T-helper 2 cell treated with Interferon-gamma antibody and Interleukin-4, amounts not matched to agents 5 μg/mL and 100 μg/mL, for 36 hours (primary cell): ENCODE measurements at regions not wholly inside any gene's neighbourhood (a gene's known extent, or its start where the extent isn't known, plus 50 kb on each side); places are given as distances from the start of the nearest gene placed in this dataset.

Experiments used
- DNase-seq: peaks from one replicate; pipeline ENCODE4 v3.0.0; 2021; ENCODE audit warnings: low spot score
- H3K27ac Mint-ChIP-seq: one replicate; pipeline ENCODE4 v1.8.0; 2021; ENCODE audit warnings: mild to moderate bottlenecking, mixed read lengths
- H3K27me3 Mint-ChIP-seq: one replicate; pipeline ENCODE4 v1.8.0; 2021; ENCODE audit warnings: low read depth, mixed read lengths
- H3K36me3 Mint-ChIP-seq: one replicate; pipeline ENCODE4 v1.8.0; 2021; ENCODE audit warnings: low read depth, mixed read lengths
- H3K4me1 Mint-ChIP-seq: one replicate; pipeline ENCODE4 v1.8.0; 2021; ENCODE audit warnings: low read depth, mixed read lengths
- H3K4me3 Mint-ChIP-seq: one replicate; pipeline ENCODE4 v1.8.0; 2022; ENCODE audit warnings: mild to moderate bottlenecking, moderate library complexity, mixed read lengths
- H3K9me3 Mint-ChIP-seq: one replicate; pipeline ENCODE4 v1.8.0; 2021; ENCODE audit warnings: mixed read lengths

- DNase-seq, result no peak
- Mint-ChIP-seq H3K36me3 (no peaks in the 10 kb centered on the region), H3K4me3 (no peak overlapping the region), H3K27ac (no peak overlapping the region), H3K27me3 (peaks cover 1% of the 10 kb centered on the region), H3K9me3 (no peaks in the 10 kb centered on the region), H3K4me1 (no peaks in the 10 kb centered on the region)
These were observed 170.4 kb downstream of the HINT1 start for GRCh38 chr5:130994496-130995253.

- no peaks in the 10 kb centered on the region for H3K9me3 Mint-ChIP-seq
- H3K27ac Mint-ChIP-seq, result no peak overlapping the region
- no peaks in the 10 kb centered on the region for H3K27me3 Mint-ChIP-seq
- H3K36me3 Mint-ChIP-seq, result no peaks in the 10 kb centered on the region
- no peak for DNase-seq
- no peak overlapping the region for H3K4me3 Mint-ChIP-seq
- no peaks in the 10 kb centered on the region for H3K4me1 Mint-ChIP-seq
These were observed 172.4 kb downstream of the HINT1 start for GRCh38 chr5:130992621-130993020.

DNA sequence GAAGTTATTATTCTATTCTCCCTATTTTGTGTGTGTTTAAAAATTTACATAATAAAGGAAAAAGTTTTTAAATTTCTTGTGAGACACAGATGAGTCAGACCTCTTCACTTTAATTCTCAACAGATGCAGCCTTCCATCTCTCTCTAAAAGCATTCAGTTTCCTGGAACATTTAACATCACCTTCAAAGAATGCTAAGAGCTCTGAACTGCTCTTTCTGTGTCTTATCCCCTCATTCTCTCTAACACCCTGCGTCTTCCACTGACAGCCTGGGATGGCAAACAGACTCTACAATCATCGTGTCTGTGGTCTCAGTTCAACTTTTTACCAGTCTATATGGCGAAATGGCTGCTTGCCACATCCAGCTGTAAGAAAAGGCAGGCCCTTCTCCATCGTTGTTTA, 173.0 kb downstream of the HINT1 start:
- Mint-ChIP-seq H3K4me1 (no peaks in the 10 kb centered on the region), H3K4me3 (no peak overlapping the region)
- no peak for DNase-seq

GRCh38 chr5:130985776-130986175, 179.3 kb downstream of the HINT1 start:
- no peak overlapping the region for H3K27ac Mint-ChIP-seq
- no peak overlapping the region for H3K4me3 Mint-ChIP-seq
- no peaks in the 10 kb centered on the region for H3K9me3 Mint-ChIP-seq
- H3K27me3 Mint-ChIP-seq, result no peaks in the 10 kb centered on the region
- DNase-seq, result no peak
- no peaks in the 10 kb centered on the region for H3K4me1 Mint-ChIP-seq
- H3K36me3 Mint-ChIP-seq, result no peaks in the 10 kb centered on the region

More for the DNA sequence above, 173.0 kb downstream of the HINT1 start:
- no peaks in the 10 kb centered on the region for H3K9me3 Mint-ChIP-seq
- no peak overlapping the region for H3K27ac Mint-ChIP-seq
- no peaks in the 10 kb centered on the region for H3K27me3 Mint-ChIP-seq
- no peaks in the 10 kb centered on the region for H3K36me3 Mint-ChIP-seq

DNA sequence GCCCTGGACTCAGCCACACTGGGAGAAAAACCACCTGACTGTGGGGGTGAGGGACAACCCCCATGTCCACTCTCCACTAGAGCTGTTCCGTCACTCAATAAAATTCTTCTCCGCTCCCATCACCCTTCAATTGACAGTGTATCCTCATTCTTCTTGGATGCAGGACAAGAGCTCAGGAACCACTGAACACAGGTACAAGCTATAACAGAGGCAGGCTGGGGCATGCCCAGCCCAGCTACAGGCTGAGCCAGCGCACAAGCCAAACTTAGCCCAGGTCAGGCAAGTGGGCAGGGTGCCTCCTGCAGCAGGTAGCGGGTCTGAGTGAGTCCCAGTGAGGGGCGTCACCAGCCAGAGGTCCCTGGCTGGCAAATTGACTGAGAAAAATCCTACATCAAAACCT, 183.4 kb downstream of the HINT1 start:
- H3K27me3 Mint-ChIP-seq, result no peaks in the 10 kb centered on the region
- no peaks in the 10 kb centered on the region for H3K36me3 Mint-ChIP-seq

GRCh38 chr5:130978475-130978874, 186.6 kb downstream of the HINT1 start:
- H3K4me3 Mint-ChIP-seq, result no peak overlapping the region
- no peaks in the 10 kb centered on the region for H3K9me3 Mint-ChIP-seq
- H3K27ac Mint-ChIP-seq, result no peak overlapping the region
- no peak for DNase-seq
- H3K27me3 Mint-ChIP-seq, result peaks cover 2% of the 10 kb centered on the region
- H3K4me1 Mint-ChIP-seq, result no peaks in the 10 kb centered on the region
- H3K36me3 Mint-ChIP-seq, result no peaks in the 10 kb centered on the region

More for the DNA sequence above, 183.4 kb downstream of the HINT1 start:
- Mint-ChIP-seq H3K4me3 (no peak overlapping the region), H3K27ac (no peak overlapping the region), H3K4me1 (no peaks in the 10 kb centered on the region), H3K9me3 (no peaks in the 10 kb centered on the region)
- DNase-seq, result no peak

DNA sequence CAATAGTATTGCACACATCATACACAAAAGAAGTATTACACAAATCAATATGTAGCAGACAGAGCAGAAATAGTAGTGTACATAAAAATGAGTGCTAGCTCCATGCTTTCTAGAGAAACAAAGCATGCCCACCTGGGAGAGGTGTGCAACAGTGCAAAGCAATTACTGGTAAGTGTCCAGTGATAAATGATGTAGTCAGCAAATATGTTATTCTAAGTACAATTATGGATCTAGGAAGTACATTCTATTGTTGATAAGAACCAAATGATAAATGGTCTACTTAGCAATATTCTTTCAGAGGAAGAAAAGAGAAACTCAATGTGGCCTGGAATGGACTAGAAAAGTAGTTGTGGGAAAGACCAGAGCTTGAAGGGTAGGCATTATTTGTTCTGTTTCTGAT, 188.6 kb downstream of the HINT1 start:
- peaks cover 7% of the 10 kb centered on the region for H3K27me3 Mint-ChIP-seq
- no peaks in the 10 kb centered on the region for H3K4me1 Mint-ChIP-seq
- DNase-seq, result no peak
- no peaks in the 10 kb centered on the region for H3K36me3 Mint-ChIP-seq
- no peaks in the 10 kb centered on the region for H3K9me3 Mint-ChIP-seq
- H3K27ac Mint-ChIP-seq, result no peak overlapping the region
- H3K4me3 Mint-ChIP-seq, result no peak overlapping the region

DNA sequence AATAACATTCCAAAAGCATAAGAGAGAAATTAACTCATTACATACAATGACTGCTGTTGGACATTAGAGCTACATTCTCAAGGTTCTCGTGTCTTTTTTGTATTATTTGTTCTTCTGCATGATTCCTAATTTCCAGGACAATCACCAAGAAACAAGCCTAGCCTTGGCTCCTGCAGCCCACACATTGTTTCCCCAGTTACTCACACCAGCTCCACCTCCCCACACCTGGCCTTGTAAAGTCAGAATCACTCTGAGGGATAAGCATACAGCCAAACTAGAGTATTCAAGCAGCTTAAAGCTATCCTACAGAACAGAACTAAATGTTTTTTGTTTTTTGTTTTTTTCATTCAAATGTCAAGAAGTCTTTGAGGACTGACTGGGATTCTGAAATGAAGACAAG, 189.2 kb downstream of the HINT1 start:
- no peak for DNase-seq
- Mint-ChIP-seq H3K4me3 (no peak overlapping the region), H3K36me3 (no peaks in the 10 kb centered on the region), H3K4me1 (no peaks in the 10 kb centered on the region), H3K9me3 (no peaks in the 10 kb centered on the region), H3K27ac (no peak overlapping the region), H3K27me3 (peaks cover 7% of the 10 kb centered on the region)

GRCh38 chr5:130975299-130975698, 189.8 kb downstream of the HINT1 start:
- no peak overlapping the region for H3K27ac Mint-ChIP-seq
- DNase-seq, result no peak
- peaks cover 7% of the 10 kb centered on the region for H3K27me3 Mint-ChIP-seq
- H3K9me3 Mint-ChIP-seq, result no peaks in the 10 kb centered on the region
- H3K4me1 Mint-ChIP-seq, result no peaks in the 10 kb centered on the region
- no peak overlapping the region for H3K4me3 Mint-ChIP-seq
- H3K36me3 Mint-ChIP-seq, result no peaks in the 10 kb centered on the region

- Mint-ChIP-seq H3K9me3 (no peaks in the 10 kb centered on the region), H3K27ac (no peak overlapping the region), H3K27me3 (peaks cover 7% of the 10 kb centered on the region), H3K4me1 (no peaks in the 10 kb centered on the region), H3K4me3 (no peak overlapping the region), H3K36me3 (no peaks in the 10 kb centered on the region)
- no peak for DNase-seq
These were observed 190.9 kb downstream of the HINT1 start for GRCh38 chr5:130974021-130974683.

DNA sequence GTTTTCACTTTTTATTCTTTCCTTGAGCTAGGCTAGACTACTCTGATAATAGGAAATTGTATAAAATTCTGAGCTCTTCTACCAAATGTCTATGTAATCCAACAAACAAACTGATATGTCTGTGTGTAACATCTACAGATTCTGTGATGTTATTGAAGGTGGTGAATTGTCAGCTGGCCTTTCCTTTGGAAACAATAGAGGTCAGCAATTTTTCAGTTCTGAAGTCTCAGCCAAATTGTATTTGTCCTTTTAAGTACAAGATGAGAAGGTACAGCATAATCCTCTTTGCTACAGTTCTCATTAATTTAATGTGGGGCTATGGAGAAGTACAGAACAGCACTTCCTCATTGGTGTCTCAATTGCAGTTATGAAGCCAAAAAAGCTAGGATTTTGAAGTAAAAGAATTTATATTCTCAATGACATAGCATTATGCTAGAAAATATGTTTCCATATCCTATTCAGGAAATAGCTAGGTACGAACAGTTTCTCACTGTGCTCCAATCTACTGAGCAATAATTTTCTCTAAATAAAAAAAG, 198.0 kb downstream of the HINT1 start:
- DNase-seq, result no peak
- no peaks in the 10 kb centered on the region for H3K4me1 Mint-ChIP-seq
- no peak overlapping the region for H3K27ac Mint-ChIP-seq
- no peaks in the 10 kb centered on the region for H3K27me3 Mint-ChIP-seq
- no peaks in the 10 kb centered on the region for H3K36me3 Mint-ChIP-seq
- H3K9me3 Mint-ChIP-seq, result peaks cover 7% of the 10 kb centered on the region
- no peak overlapping the region for H3K4me3 Mint-ChIP-seq

DNA sequence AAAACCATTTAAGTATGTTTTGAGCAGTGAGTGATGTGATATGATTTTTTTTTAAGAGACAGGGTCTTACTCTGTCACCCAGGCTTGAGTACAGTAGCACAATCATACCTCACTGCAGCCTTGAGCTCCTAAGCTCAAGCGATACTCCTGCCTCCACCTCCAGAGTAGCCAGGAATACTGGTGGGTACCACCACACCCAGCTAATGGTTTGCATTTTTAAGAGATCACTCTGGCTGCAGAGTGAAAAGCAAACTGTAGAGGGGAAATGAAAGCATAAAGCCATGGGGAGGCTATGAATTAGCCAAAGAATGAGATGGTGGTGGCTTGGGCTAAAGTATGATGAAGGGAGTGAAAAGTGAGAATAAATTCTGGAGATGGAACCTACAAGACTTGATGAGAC, 199.1 kb downstream of the HINT1 start:
- Mint-ChIP-seq H3K36me3 (no peaks in the 10 kb centered on the region), H3K27me3 (no peaks in the 10 kb centered on the region), H3K4me3 (no peak overlapping the region), H3K9me3 (peaks cover 9% of the 10 kb centered on the region), H3K27ac (no peak overlapping the region), H3K4me1 (no peaks in the 10 kb centered on the region)
- no peak for DNase-seq

GRCh38 chr5:130965360-130965759, 199.7 kb downstream of the HINT1 start:
- no peaks in the 10 kb centered on the region for H3K27me3 Mint-ChIP-seq
- H3K36me3 Mint-ChIP-seq, result no peaks in the 10 kb centered on the region
- H3K4me1 Mint-ChIP-seq, result no peaks in the 10 kb centered on the region
- no peak overlapping the region for H3K4me3 Mint-ChIP-seq
- no peak overlapping the region for H3K27ac Mint-ChIP-seq
- H3K9me3 Mint-ChIP-seq, result peaks cover 9% of the 10 kb centered on the region
- DNase-seq, result no peak
